ENCODE measurements at regions not wholly inside any gene's neighbourhood (a gene's known extent, or its start where the extent isn't known, plus 50 kb on each side); places are given as distances from the start of the nearest gene placed in this dataset.

DNA sequence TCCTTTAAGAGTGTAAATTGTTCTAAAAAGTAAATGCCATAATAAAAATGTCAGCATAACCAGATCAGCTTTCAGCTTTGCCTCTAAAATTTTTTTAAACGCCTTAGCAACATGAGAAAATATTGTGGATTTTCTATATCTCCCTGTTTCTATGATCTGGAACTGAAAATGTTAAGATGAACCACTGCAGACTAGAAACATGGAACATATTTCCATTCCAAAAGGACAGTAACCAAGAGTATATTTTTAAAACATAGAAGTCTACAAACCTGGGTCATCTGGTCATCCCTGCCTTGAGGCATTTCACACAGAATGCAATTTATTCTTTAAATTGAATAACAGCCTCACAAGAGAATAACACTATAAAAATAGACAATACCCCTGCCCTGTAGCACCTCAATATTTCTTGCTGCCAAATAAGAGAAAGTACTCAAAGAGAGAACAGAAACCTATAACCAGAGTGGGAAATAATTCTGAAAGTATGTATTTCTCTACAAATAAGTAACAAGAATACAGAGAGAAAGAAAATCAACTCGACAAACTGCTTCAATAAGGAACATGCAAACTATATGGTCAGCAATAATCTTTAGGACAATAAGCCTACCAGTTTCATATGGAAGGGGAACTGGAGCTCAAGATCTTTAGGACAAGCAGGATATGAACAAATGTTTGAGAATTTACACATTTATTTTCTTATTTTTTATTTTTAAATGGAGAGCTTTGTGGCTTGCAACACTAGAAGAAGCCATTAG lies 949.0 kb downstream of the EPHA3 start:
- TF ChIP-seq CTCF (IDR thresholded peaks at IDR 0.05) = no peak
- no peak for TF ChIP-seq POLR2A (IDR thresholded peaks at IDR 0.05)
- Histone ChIP-seq H3K4me1 (no peaks in the 10 kb centered on the region), H3K36me3 (no peaks in the 10 kb centered on the region), H3K27ac (no peak overlapping the region), H3K4me3 (no peak overlapping the region), H3K27me3 (no peaks in the 10 kb centered on the region), H3K9me3 (no peaks in the 10 kb centered on the region)
- intact Hi-C loops (cut with DNase I) = no loop called here
- DNase-seq (no peak), ATAC-seq (no peak)
- WGBS (ENCODE audit: insufficient coverage, low coverage, low lambda C conversion rate, missing lambda C conversion rate) = 35% methylated on average over 2 of the region's 2 CpGs

GRCh38 chr3:90062016-90062415 lies 954.6 kb downstream of the EPHA3 start:
- TF ChIP-seq CTCF (IDR thresholded peaks at IDR 0.05) (no peak), POLR2A (IDR thresholded peaks at IDR 0.05) (no peak)
- no peak for DNase-seq
- ATAC-seq = no peak

DNA sequence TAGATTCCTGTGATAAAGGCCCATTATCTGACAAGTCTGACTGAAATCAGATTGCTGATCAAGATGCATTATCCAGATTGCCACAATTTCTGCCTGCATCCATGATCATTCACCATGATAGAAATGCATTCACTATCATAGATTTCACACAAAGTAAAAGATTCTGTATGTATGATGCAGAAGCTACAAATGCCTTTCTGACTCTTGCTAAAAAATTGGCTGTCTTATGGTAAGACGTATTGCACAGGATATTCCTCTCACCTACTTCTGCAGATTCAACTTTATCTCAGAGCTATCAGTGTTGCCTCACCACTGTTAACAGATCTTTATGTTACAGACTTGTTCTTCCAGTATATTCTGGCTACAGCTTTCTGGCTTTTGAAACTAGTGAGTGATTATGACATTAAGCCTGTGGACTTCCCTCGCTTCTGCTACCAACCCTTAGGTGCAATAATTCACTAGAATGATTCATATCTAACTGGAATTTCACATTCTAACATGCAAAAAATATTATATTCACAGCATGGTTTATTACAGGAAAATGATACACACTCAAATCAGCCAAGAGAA lies 955.3 kb downstream of the EPHA3 start:
- WGBS (ENCODE audit: insufficient coverage, low coverage, low lambda C conversion rate, missing lambda C conversion rate) = 62% methylated on average over 2 of the region's 2 CpGs
- Histone ChIP-seq H3K27ac (no peak overlapping the region), H3K4me3 (no peak overlapping the region), H3K36me3 (no peaks in the 10 kb centered on the region), H3K27me3 (no peaks in the 10 kb centered on the region), H3K9me3 (no peaks in the 10 kb centered on the region), H3K4me1 (no peaks in the 10 kb centered on the region)
- TF ChIP-seq POLR2A (IDR thresholded peaks at IDR 0.05) (no peak), CTCF (IDR thresholded peaks at IDR 0.05) (no peak)
- no peak for DNase-seq
- intact Hi-C loops (cut with DNase I) = no loop called here
- ATAC-seq = no peak

More at GRCh38 chr3:90062016-90062415, 954.6 kb downstream of the EPHA3 start:
- Histone ChIP-seq H3K4me3 (no peak overlapping the region), H3K27me3 (no peaks in the 10 kb centered on the region), H3K36me3 (no peaks in the 10 kb centered on the region), H3K27ac (no peak overlapping the region), H3K9me3 (no peaks in the 10 kb centered on the region), H3K4me1 (no peaks in the 10 kb centered on the region)
- intact Hi-C loops (cut with DNase I) = no loop called here

DNA sequence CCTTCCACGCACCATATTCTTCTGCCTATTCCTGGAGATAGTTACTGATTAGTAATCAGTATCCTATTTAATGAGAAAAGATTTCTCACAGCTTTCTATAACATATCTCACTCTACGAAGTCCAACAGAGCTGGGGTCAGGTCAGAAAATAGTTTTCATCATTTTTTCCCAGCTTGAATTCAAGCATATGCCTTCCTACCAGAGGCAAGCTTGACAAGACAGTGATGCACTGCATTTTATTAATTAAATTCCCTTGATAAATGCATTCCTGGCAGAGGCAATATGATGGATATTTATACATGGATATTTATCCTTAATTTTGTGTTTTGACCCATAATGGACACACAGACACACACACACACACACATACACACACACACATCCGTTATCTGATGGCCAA lies 961.4 kb downstream of the EPHA3 start:
- no peaks in the 10 kb centered on the region for H3K36me3 ChIP-seq
- H3K4me1 ChIP-seq = no peaks in the 10 kb centered on the region
- no peak overlapping the region for H3K4me3 ChIP-seq
- TF ChIP-seq POLR2A (IDR thresholded peaks at IDR 0.05) (no peak), CTCF (IDR thresholded peaks at IDR 0.05) (no peak)
- no peak for ATAC-seq
- WGBS (ENCODE audit: insufficient coverage, low coverage, low lambda C conversion rate, missing lambda C conversion rate) = 35% methylated on average over 3 of the region's 3 CpGs
- H3K27me3 ChIP-seq = no peaks in the 10 kb centered on the region
- intact Hi-C loops (cut with DNase I) = no loop called here
- no peak overlapping the region for H3K27ac ChIP-seq
- no peak for DNase-seq
- no peaks in the 10 kb centered on the region for H3K9me3 ChIP-seq
